ENCODE measurements at regions not wholly inside any gene's neighbourhood (a gene's known extent, or its start where the extent isn't known, plus 50 kb on each side); places are given as distances from the start of the nearest gene placed in this dataset.

- Histone ChIP-seq H3K79me2 (ENCODE audit: insufficient read depth, low read length) (no peaks in the 10 kb centered on the region), H2AFZ (ENCODE audit: low read length) (no peak overlapping the region), H3K27ac (ENCODE audit: low read depth, low read length, poor library complexity, severe bottlenecking) (no peak overlapping the region), H3F3A (ENCODE audit: insufficient read depth, low read length) (no peaks in the 10 kb centered on the region), H3K27me3 (ENCODE audit: insufficient read depth, low read length) (no peaks in the 10 kb centered on the region), H3K4me2 (ENCODE audit: low read length) (no peak overlapping the region), H3K36me3 (ENCODE audit: insufficient read depth, low read length) (no peaks in the 10 kb centered on the region), H3K9me3 (ENCODE audit: low read length) (no peaks in the 10 kb centered on the region), H3K4me1 (ENCODE audit: insufficient read depth, low read length, severe bottlenecking) (no peaks in the 10 kb centered on the region), H3K9me2 (ENCODE audit: low read depth, low read length) (no peaks in the 10 kb centered on the region), H4K20me1 (ENCODE audit: insufficient read depth, low read length) (no peaks in the 10 kb centered on the region), H3K9ac (ENCODE audit: low read length) (no peak overlapping the region), H3K4me3 (ENCODE audit: low read depth, low read length, poor library complexity, severe bottlenecking) (no peak overlapping the region)
- TF ChIP-seq EZH2 (IDR thresholded peaks at IDR 0.05; ENCODE audit: borderline replicate concordance, low read length), result no peak
- TF ChIP-seq CTCF (IDR thresholded peaks at IDR 0.05; ENCODE audit: low read length), result no peak
Observed at GRCh38 chr10:3241967-3242650, 69.5 kb upstream of the PITRM1 start.

- Histone ChIP-seq H3K4me2 (ENCODE audit: low read length) (no peak overlapping the region), H3K27ac (ENCODE audit: low read depth, low read length, poor library complexity, severe bottlenecking) (no peak overlapping the region), H4K20me1 (ENCODE audit: insufficient read depth, low read length) (no peaks in the 10 kb centered on the region), H3K4me3 (ENCODE audit: low read depth, low read length, poor library complexity, severe bottlenecking) (no peak overlapping the region), H3K9ac (ENCODE audit: low read length) (no peak overlapping the region), H3K79me2 (ENCODE audit: insufficient read depth, low read length) (no peaks in the 10 kb centered on the region), H3K9me3 (ENCODE audit: low read length) (no peaks in the 10 kb centered on the region), H2AFZ (ENCODE audit: low read length) (no peak overlapping the region), H3F3A (ENCODE audit: insufficient read depth, low read length) (no peaks in the 10 kb centered on the region), H3K4me1 (ENCODE audit: insufficient read depth, low read length, severe bottlenecking) (no peaks in the 10 kb centered on the region), H3K36me3 (ENCODE audit: insufficient read depth, low read length) (no peaks in the 10 kb centered on the region), H3K27me3 (ENCODE audit: insufficient read depth, low read length) (no peaks in the 10 kb centered on the region), H3K9me2 (ENCODE audit: low read depth, low read length) (no peaks in the 10 kb centered on the region)
- TF ChIP-seq EZH2 (IDR thresholded peaks at IDR 0.05; ENCODE audit: borderline replicate concordance, low read length) (no peak), CTCF (IDR thresholded peaks at IDR 0.05; ENCODE audit: low read length) (no peak)
Observed at GRCh38 chr10:3241274-3241921, 68.8 kb upstream of the PITRM1 start.

- H3K9ac ChIP-seq (ENCODE audit: low read length), result no peak overlapping the region
- no peaks in the 10 kb centered on the region for H3K79me2 ChIP-seq (ENCODE audit: insufficient read depth, low read length)
- no peaks in the 10 kb centered on the region for H3K9me2 ChIP-seq (ENCODE audit: low read depth, low read length)
- no peaks in the 10 kb centered on the region for H4K20me1 ChIP-seq (ENCODE audit: insufficient read depth, low read length)
- H3F3A ChIP-seq (ENCODE audit: insufficient read depth, low read length), result no peaks in the 10 kb centered on the region
- no peak overlapping the region for H3K4me3 ChIP-seq (ENCODE audit: low read depth, low read length, poor library complexity, severe bottlenecking)
- H3K4me2 ChIP-seq (ENCODE audit: low read length), result no peak overlapping the region
- no peak overlapping the region for H2AFZ ChIP-seq (ENCODE audit: low read length)
- H3K36me3 ChIP-seq (ENCODE audit: insufficient read depth, low read length), result no peaks in the 10 kb centered on the region
- TF ChIP-seq CTCF (IDR thresholded peaks at IDR 0.05; ENCODE audit: low read length) (no peak), EZH2 (IDR thresholded peaks at IDR 0.05; ENCODE audit: borderline replicate concordance, low read length) (no peak)
- H3K9me3 ChIP-seq (ENCODE audit: low read length), result no peaks in the 10 kb centered on the region
- no peaks in the 10 kb centered on the region for H3K27me3 ChIP-seq (ENCODE audit: insufficient read depth, low read length)
- H3K27ac ChIP-seq (ENCODE audit: low read depth, low read length, poor library complexity, severe bottlenecking), result no peak overlapping the region
- no peaks in the 10 kb centered on the region for H3K4me1 ChIP-seq (ENCODE audit: insufficient read depth, low read length, severe bottlenecking)
Observed at GRCh38 chr10:3239920-3240894, 67.6 kb upstream of the PITRM1 start.
